CD14-positive monocyte (primary cell): ENCODE measurements at regions not wholly inside any gene's neighbourhood (a gene's known extent, or its start where the extent isn't known, plus 50 kb on each side); places are given as distances from the start of the nearest gene placed in this dataset.

Experiments
- DNase-seq, 3 donors: peaks; one replicate each; pipeline ENCODE4 v3.0.0-alpha.2; 2011 to 2022
- H2AFZ ChIP-seq: 2 replicates; pipeline ENCODE4 v1.6.0; 2012; ENCODE audit warnings: mild to moderate bottlenecking, low read depth, low read length, inconsistent platforms; ENCODE audit not compliant: insufficient read depth, poor library complexity, severe bottlenecking
- H3K27ac ChIP-seq, 2 donors: 1 replicate in 1 of 2; 2 replicates in 1 of 2; pipeline ENCODE4 v1.5.1; 2012 to 2013; ENCODE audit warnings: low read length in 2 of 2, control low read depth in 1 of 2, inconsistent platforms in 1 of 2, low read depth in 1 of 2, mild to moderate bottlenecking in 1 of 2
- H3K27me3 ChIP-seq, 2 donors: one replicate each; pipeline versions ENCODE4 v1.6.0 to v1.6.1; 2011 to 2013; ENCODE audit warnings: low read length in 2 of 2; ENCODE audit not compliant: control insufficient read depth in 2 of 2, insufficient read depth in 2 of 2
- H3K36me3 ChIP-seq, 2 donors: replicated peaks in 1 of 2; 1 replicate in 1 of 2; 2 replicates in 1 of 2; pipeline versions ENCODE4 v1.5.1 to v1.6.1; 2012 to 2013; ENCODE audit warnings: low read length in 2 of 2, control low read depth in 1 of 2, inconsistent platforms in 1 of 2, mild to moderate bottlenecking in 1 of 2; ENCODE audit not compliant: insufficient read depth in 2 of 2, control insufficient read depth in 1 of 2
- H3K4me1 ChIP-seq, 2 donors: 1 replicate in 1 of 2; 2 replicates in 1 of 2; pipeline versions ENCODE4 v1.5.1 to v1.6.1; 2012 to 2013; ENCODE audit warnings: low read length in 2 of 2, control low read depth in 1 of 2, inconsistent platforms in 1 of 2, mild to moderate bottlenecking in 1 of 2, moderate library complexity in 1 of 2; ENCODE audit not compliant: insufficient read depth in 2 of 2, control insufficient read depth in 1 of 2
- H3K4me2 ChIP-seq: replicated peaks from 2 replicates; pipeline ENCODE3; 2012; ENCODE audit warnings: low read length, moderate library complexity, mild to moderate bottlenecking; ENCODE audit not compliant: poor library complexity, severe bottlenecking; ENCODE audit errors: extremely low read depth
- H3K4me3 ChIP-seq, 3 experiments: fragments of 200-600 bp in 1 of 3; sonication (generic) in 1 of 3; replicated peaks in 1 of 3; 1 replicate in 2 of 3; 2 replicates in 1 of 3; pipeline ENCODE4 v1.5.1; 2011 to 2013; ENCODE audit warnings: low read length in 3 of 3, mild to moderate bottlenecking in 3 of 3, control low read depth in 2 of 3, low read depth in 2 of 3, inconsistent platforms in 1 of 3, moderate library complexity in 1 of 3
- H3K79me2 ChIP-seq: 2 replicates; pipeline ENCODE4 v1.6.0; 2012; ENCODE audit warnings: mild to moderate bottlenecking, control low read depth, inconsistent platforms, low read length, moderate library complexity; ENCODE audit not compliant: insufficient read depth
- H3K9ac ChIP-seq: 2 replicates; pipeline ENCODE4 v1.6.0; 2017; ENCODE audit warnings: low read length, mild to moderate bottlenecking; ENCODE audit not compliant: insufficient read depth, poor library complexity, severe bottlenecking
- H3K9me3 ChIP-seq, 2 donors: replicated peaks in 1 of 2; 1 replicate in 1 of 2; 2 replicates in 1 of 2; pipeline versions ENCODE4 v1.5.1 to v1.6.1; 2012 to 2013; ENCODE audit warnings: low read length in 2 of 2, control low read depth in 1 of 2; ENCODE audit not compliant: control insufficient read depth in 1 of 2, insufficient read depth in 1 of 2
- H4K20me1 ChIP-seq: 2 replicates; pipeline ENCODE4 v1.6.0; 2012; ENCODE audit warnings: mild to moderate bottlenecking, low read length, control low read depth, moderate library complexity; ENCODE audit not compliant: insufficient read depth
- H3K27ac Mint-ChIP-seq, 7 donors: one replicate each; pipeline ENCODE4 v1.8.0; 2020; ENCODE audit warnings: mild to moderate bottlenecking in 7 of 7, mixed read lengths in 7 of 7, moderate library complexity in 6 of 7, inconsistent platforms in 2 of 7
- H3K27me3 Mint-ChIP-seq, 3 donors: one replicate each; pipeline ENCODE4 v1.8.0; 2021 to 2022; ENCODE audit warnings: low read depth in 3 of 3, mild to moderate bottlenecking in 3 of 3, mixed read lengths in 3 of 3, moderate library complexity in 3 of 3, inconsistent platforms in 1 of 3
- H3K36me3 Mint-ChIP-seq, 2 donors: one replicate each; pipeline ENCODE4 v1.8.0; 2020; ENCODE audit warnings: mixed read lengths in 2 of 2, inconsistent platforms in 1 of 2, mild to moderate bottlenecking in 1 of 2
- H3K4me1 Mint-ChIP-seq: one replicate; pipeline ENCODE4 v1.8.0; 2020; ENCODE audit warnings: mild to moderate bottlenecking, mixed read lengths
- H3K4me3 Mint-ChIP-seq, 2 donors: one replicate each; pipeline ENCODE4 v1.8.0; 2020; ENCODE audit warnings: mild to moderate bottlenecking in 2 of 2, mixed read lengths in 2 of 2, moderate library complexity in 1 of 2
- H3K9me3 Mint-ChIP-seq, 7 donors: one replicate each; pipeline ENCODE4 v1.8.0; 2020 to 2022; ENCODE audit warnings: mixed read lengths in 7 of 7, mild to moderate bottlenecking in 6 of 7, moderate library complexity in 6 of 7, inconsistent platforms in 2 of 7
- CTCF ChIP-seq: fragments of 200-600 bp; IDR thresholded peaks from one replicate; pipeline ENCODE4 v1.8.0; 2022; ENCODE audit warnings: antibody characterized with exemption, mild to moderate bottlenecking
- WGBS: methylation state at CpG from one replicate; pipeline ENCODE4 v1.1.5; 2013; ENCODE audit warnings: missing lambda C conversion rate; ENCODE audit not compliant: insufficient coverage; 5-methylcytosine and 5-hydroxymethylcytosine counted together
- intact Hi-C, 2 donors: fragments of 100-400 bp; cut with micrococcal nuclease; formaldehyde crosslinking; loops; one replicate each; pipeline versions ENCODE4 v1.15.0 to v1.15.1; 2023

- no peak overlapping the region for H3K4me3 ChIP-seq
- H3K27ac ChIP-seq = no peak overlapping the region
- H3K36me3 ChIP-seq = no peaks in the 10 kb centered on the region
- Mint-ChIP-seq H3K4me1 (no peaks in the 10 kb centered on the region), H3K27me3 (peaks cover 0 to 4% (median 0%) of the 10 kb centered on the region in 3 donors), H3K4me3 (no peak overlapping the region), H3K27ac (no peak overlapping the region), H3K9me3 (peaks cover 0 to 5% (median 3%) of the 10 kb centered on the region in 7 donors), H3K36me3 (no peaks in the 10 kb centered on the region)
- H3K27me3 ChIP-seq = no peaks in the 10 kb centered on the region
- TF ChIP-seq CTCF = no peak
- no peak overlapping the region for H3K9ac ChIP-seq
- H3K9me3 ChIP-seq = no peaks in the 10 kb centered on the region
- intact Hi-C loops = no loop called here
- no peaks in the 10 kb centered on the region for H3K4me1 ChIP-seq
- no peak overlapping the region for H2AFZ ChIP-seq
- no peak overlapping the region for H3K4me2 ChIP-seq
- DNase-seq = no peak
- no peaks in the 10 kb centered on the region for H4K20me1 ChIP-seq
- no CpG with 5 or more reads among the region's 1 CpG for WGBS
- no peaks in the 10 kb centered on the region for H3K79me2 ChIP-seq
These were observed 286.2 kb downstream of the GPATCH2 start for GRCh38 chr1:217344712-217345111.

- no peaks in the 10 kb centered on the region for H3K36me3 Mint-ChIP-seq
- H3K4me2 ChIP-seq = no peak overlapping the region
- peaks cover 0 to 4% (median 3%) of the 10 kb centered on the region in 7 donors for H3K9me3 Mint-ChIP-seq
- no peaks in the 10 kb centered on the region for H3K36me3 ChIP-seq
- no peak for DNase-seq
- no peak overlapping the region for H3K27ac Mint-ChIP-seq
- H3K4me3 Mint-ChIP-seq = no peak overlapping the region
- no peaks in the 10 kb centered on the region for H3K4me1 ChIP-seq
- H3K27me3 Mint-ChIP-seq = peaks cover 0 to 4% (median 0%) of the 10 kb centered on the region in 3 donors
- no peak overlapping the region for H3K9ac ChIP-seq
- intact Hi-C loops = no loop called here
- H3K4me3 ChIP-seq = no peak overlapping the region
- no peaks in the 10 kb centered on the region for H3K9me3 ChIP-seq
- no peak overlapping the region for H2AFZ ChIP-seq
- H3K79me2 ChIP-seq = no peaks in the 10 kb centered on the region
- no peaks in the 10 kb centered on the region for H3K4me1 Mint-ChIP-seq
- WGBS = no CpG with 5 or more reads among the region's 8 CpGs
- H3K27me3 ChIP-seq = no peaks in the 10 kb centered on the region
- TF ChIP-seq CTCF = no peak
- no peaks in the 10 kb centered on the region for H4K20me1 ChIP-seq
- no peak overlapping the region for H3K27ac ChIP-seq
These were observed 287.0 kb downstream of the GPATCH2 start for GRCh38 chr1:217343907-217344306.
